HG02870 (cell line): ENCODE measurements at regions not wholly inside any gene's neighbourhood (a gene's known extent, or its start where the extent isn't known, plus 50 kb on each side); places are given as distances from the start of the nearest gene placed in this dataset.

Source experiments
- ATAC-seq: cut with Tn5 transposase; IDR thresholded peaks from one replicate; pipeline ENCODE4 v1.9.1; 2021; ENCODE audit warnings: mild to moderate bottlenecking, moderate library complexity; ENCODE audit not compliant: unreplicated experiment

- no peak for ATAC-seq
Observed at GRCh38 chr2:160550048-160550447, 56.4 kb upstream of the RBMS1 start.

- ATAC-seq, result no peak
Observed at GRCh38 chr2:160551259-160551658, 57.7 kb upstream of the RBMS1 start.

- ATAC-seq, result no peak
Observed at GRCh38 chr2:160555420-160556071, 61.9 kb upstream of the RBMS1 start.

- peak; percentile 50 for ATAC-seq
Observed at GRCh38 chr2:160557903-160558302, 64.3 kb upstream of the RBMS1 start.

- no peak for ATAC-seq
Observed at GRCh38 chr2:160558531-160558930, 64.9 kb upstream of the RBMS1 start.

GRCh38 chr2:160561551-160562295 lies 68.1 kb upstream of the RBMS1 start:
- ATAC-seq, result no peak

GRCh38 chr2:160562730-160563129 lies 69.1 kb upstream of the RBMS1 start:
- ATAC-seq, result no peak

- no peak for ATAC-seq
Observed at GRCh38 chr2:160564591-160564990, 71.0 kb upstream of the RBMS1 start.

GRCh38 chr2:160565099-160565845 lies 71.7 kb upstream of the RBMS1 start:
- no peak for ATAC-seq

- ATAC-seq, result no peak
Observed at GRCh38 chr2:160566717-160567116, 73.1 kb upstream of the RBMS1 start.

GRCh38 chr2:160568856-160569255 lies 75.2 kb upstream of the RBMS1 start:
- ATAC-seq, result no peak

- no peak for ATAC-seq
Observed at GRCh38 chr2:160570376-160570775, 76.8 kb upstream of the RBMS1 start.

- ATAC-seq, result no peak
Observed at GRCh38 chr2:160574468-160575140, 81.0 kb upstream of the RBMS1 start.

- ATAC-seq, result no peak
Observed at GRCh38 chr2:160575368-160575767, 81.8 kb upstream of the RBMS1 start.

GRCh38 chr2:160576054-160576499 lies 82.5 kb upstream of the RBMS1 start:
- no peak for ATAC-seq

- peak; percentile 42 for ATAC-seq
Observed at GRCh38 chr2:160577081-160577480, 83.5 kb upstream of the RBMS1 start.

- ATAC-seq, result no peak
Observed at GRCh38 chr2:160581035-160581434, 87.4 kb upstream of the RBMS1 start.

GRCh38 chr2:160581448-160581847 lies 87.8 kb upstream of the RBMS1 start:
- no peak for ATAC-seq

- ATAC-seq, result no peak
Observed at GRCh38 chr2:160582081-160582480, 88.5 kb upstream of the RBMS1 start.

- no peak for ATAC-seq
Observed at GRCh38 chr2:160582490-160583145, 89.0 kb upstream of the RBMS1 start.

GRCh38 chr2:160583146-160583535 lies 89.5 kb upstream of the RBMS1 start:
- ATAC-seq, result no peak
